ENCODE measurements at regions not wholly inside any gene's neighbourhood (a gene's known extent, or its start where the extent isn't known, plus 50 kb on each side); places are given as distances from the start of the nearest gene placed in this dataset.

GRCh38 chr2:128789776-128790455 lies 471.2 kb upstream of the HS6ST1 start:
- no peak for TF ChIP-seq CTCF (conservative IDR thresholded peaks at IDR 0.05; ENCODE audit: low read length)
- no peak for DNase-seq (ENCODE audit: low read depth)
- H3K4me3 ChIP-seq (ENCODE audit: low read length): no peak overlapping the region

- TF ChIP-seq CTCF (conservative IDR thresholded peaks at IDR 0.05; ENCODE audit: low read length): no peak
- no peak for DNase-seq (ENCODE audit: low read depth)
- no peak overlapping the region for H3K4me3 ChIP-seq (ENCODE audit: low read length)
Observed at GRCh38 chr2:128790541-128791001, 471.9 kb upstream of the HS6ST1 start.

GRCh38 chr2:128791120-128791984 lies 472.7 kb upstream of the HS6ST1 start:
- no peak overlapping the region for H3K4me3 ChIP-seq (ENCODE audit: low read length)
- no peak for TF ChIP-seq CTCF (conservative IDR thresholded peaks at IDR 0.05; ENCODE audit: low read length)

GRCh38 chr2:128791985-128792320 lies 473.3 kb upstream of the HS6ST1 start:
- DNase-seq (ENCODE audit: low read depth): no peak
- TF ChIP-seq CTCF (conservative IDR thresholded peaks at IDR 0.05; ENCODE audit: low read length): no peak
- no peak overlapping the region for H3K4me3 ChIP-seq (ENCODE audit: low read length)

More at GRCh38 chr2:128791120-128791984, 472.7 kb upstream of the HS6ST1 start:
- DNase-seq (ENCODE audit: low read depth): no peak

- TF ChIP-seq CTCF (conservative IDR thresholded peaks at IDR 0.05; ENCODE audit: low read length): no peak
- no peak overlapping the region for H3K4me3 ChIP-seq (ENCODE audit: low read length)
- no peak for DNase-seq (ENCODE audit: low read depth)
Observed at GRCh38 chr2:128792476-128793054, 473.9 kb upstream of the HS6ST1 start.

- no peak for TF ChIP-seq CTCF (conservative IDR thresholded peaks at IDR 0.05; ENCODE audit: low read length)
- DNase-seq (ENCODE audit: low read depth): no peak
- no peak overlapping the region for H3K4me3 ChIP-seq (ENCODE audit: low read length)
Observed at GRCh38 chr2:128793404-128793803, 474.7 kb upstream of the HS6ST1 start.

Measured in AG10803 (cell line).